ENCODE measurements at regions not wholly inside any gene's neighbourhood (a gene's known extent, or its start where the extent isn't known, plus 50 kb on each side); places are given as distances from the start of the nearest gene placed in this dataset.
"Not testable (repeated sequence)": the region's sequence is repeated elsewhere in the genome, so short reads cannot be mapped to it uniquely, and the experiment has no call there.

DNA sequence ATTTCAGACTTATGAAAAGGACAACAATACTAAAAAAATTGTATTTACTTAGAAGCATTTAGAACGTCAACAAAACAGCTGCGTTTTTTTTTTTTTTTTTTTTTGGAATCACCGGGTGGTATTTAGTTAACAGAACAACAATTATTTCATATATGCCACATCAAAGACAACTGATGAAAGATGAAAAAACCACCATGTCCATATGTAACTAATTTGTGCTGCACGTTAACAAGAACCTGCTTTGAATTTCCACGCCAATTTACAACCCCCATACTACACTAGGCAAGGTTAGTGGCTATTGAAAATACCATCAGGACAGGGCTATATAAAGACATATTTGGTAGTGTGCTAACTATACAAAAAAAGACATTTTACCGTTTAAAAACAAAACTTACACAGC is 189.3 kb upstream of the ROBO1 start:
- TF ChIP-seq CTCF (IDR thresholded peaks at IDR 0.05) = no peak
- TF ChIP-seq ZFX (IDR thresholded peaks at IDR 0.05; ENCODE audit: borderline replicate concordance) = no peak
- H3K27ac ChIP-seq = no peak overlapping the region

DNA sequence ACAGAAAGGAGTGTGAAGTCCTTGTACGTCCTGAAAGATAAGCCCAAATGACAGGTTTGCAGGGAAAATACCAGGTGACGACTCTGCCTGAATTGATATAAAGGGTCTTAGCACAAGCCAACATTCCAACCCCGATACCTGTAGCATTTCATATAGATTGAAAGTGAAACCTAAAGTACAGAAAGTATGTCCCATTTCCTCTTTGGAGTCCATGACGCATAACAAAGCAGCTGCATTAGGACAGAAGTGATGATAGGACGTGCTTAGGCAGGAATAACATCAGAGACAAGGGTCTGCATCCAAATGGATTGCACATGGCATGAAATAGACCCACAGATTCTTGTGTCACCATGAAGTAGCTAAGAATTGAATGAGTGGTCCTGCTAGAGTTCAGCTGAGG is 187.0 kb upstream of the ROBO1 start:
- H3K27ac ChIP-seq = no peak overlapping the region
- no peak for TF ChIP-seq CTCF (IDR thresholded peaks at IDR 0.05)
- TF ChIP-seq ZFX (IDR thresholded peaks at IDR 0.05; ENCODE audit: borderline replicate concordance) = no peak

GRCh38 chr3:79953591-79954101 is 185.8 kb upstream of the ROBO1 start:
- no peak for TF ChIP-seq CTCF (IDR thresholded peaks at IDR 0.05)
- TF ChIP-seq ZFX (IDR thresholded peaks at IDR 0.05; ENCODE audit: borderline replicate concordance) = no peak
- H3K27ac ChIP-seq = no peak overlapping the region

- H3K27ac ChIP-seq = not testable (repeated sequence)
Observed at GRCh38 chr3:79951426-79951825, 183.6 kb upstream of the ROBO1 start.

DNA sequence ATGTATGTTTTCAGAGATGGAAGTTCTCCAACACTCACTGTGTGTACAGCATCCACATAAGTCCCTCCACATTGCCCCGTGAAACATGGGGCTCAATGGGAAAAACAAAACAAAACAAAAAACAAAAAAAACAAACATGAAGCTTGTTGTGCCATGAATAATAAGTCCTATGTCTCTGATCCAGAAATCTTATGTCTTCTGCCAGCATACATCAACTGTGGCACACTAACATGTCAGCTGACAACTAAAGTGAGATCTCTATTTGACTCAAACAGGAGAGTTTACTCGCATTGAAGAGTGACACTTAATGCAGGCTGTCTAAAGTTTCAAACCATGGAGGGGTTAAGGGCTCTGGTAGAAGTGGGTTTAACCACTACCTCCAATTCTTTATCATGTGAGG is 180.2 kb upstream of the ROBO1 start:
- TF ChIP-seq CTCF (IDR thresholded peaks at IDR 0.05) = no peak
- TF ChIP-seq ZFX (IDR thresholded peaks at IDR 0.05; ENCODE audit: borderline replicate concordance) = no peak
- H3K27ac ChIP-seq = no peak overlapping the region

GRCh38 chr3:79947469-79947868 is 179.7 kb upstream of the ROBO1 start:
- TF ChIP-seq ZFX (IDR thresholded peaks at IDR 0.05; ENCODE audit: borderline replicate concordance) (no peak), CTCF (IDR thresholded peaks at IDR 0.05) (no peak)
- H3K27ac ChIP-seq = no peak overlapping the region

DNA sequence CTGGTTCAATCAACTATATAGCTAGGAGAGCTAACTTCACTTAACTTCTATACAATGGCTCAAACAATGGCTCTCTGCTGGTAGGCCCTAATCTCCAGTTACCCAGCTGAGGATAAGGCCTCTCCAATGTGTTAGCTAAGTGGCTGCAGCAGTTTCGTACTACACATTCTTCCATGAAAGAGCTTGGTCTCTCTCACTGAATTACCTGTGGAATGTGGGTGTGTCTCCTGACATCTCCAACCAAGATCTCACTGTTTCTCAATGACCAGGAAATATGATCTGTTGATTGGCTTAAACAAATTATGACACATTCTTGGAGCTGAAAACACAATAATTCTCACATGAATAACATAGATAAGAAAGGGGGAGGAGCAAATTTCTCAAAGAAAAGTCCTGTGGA is 169.8 kb upstream of the ROBO1 start:
- H3K27ac ChIP-seq = no peak overlapping the region
- TF ChIP-seq ZFX (IDR thresholded peaks at IDR 0.05; ENCODE audit: borderline replicate concordance) = no peak
- no peak for TF ChIP-seq CTCF (IDR thresholded peaks at IDR 0.05)

DNA sequence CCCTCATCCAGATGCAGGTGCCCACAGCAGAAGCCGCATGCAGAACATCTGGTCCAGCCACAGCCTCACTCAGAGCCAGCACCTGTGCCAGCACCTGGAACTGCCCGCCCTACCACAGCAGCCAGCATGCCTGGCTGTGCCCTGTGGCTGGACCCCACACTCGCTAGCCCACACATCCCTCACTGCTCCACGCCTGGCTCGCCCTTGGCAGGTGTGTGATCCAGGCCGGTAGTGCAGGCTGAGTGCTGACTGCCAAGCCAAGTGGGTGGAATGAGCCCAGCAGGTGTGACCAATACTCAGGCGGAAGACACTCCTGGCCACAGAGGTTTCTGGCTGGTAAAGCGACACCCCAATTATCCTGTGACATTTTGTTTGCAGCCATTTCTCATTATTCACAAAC is 162.4 kb upstream of the ROBO1 start:
- H3K27ac ChIP-seq = no peak overlapping the region
- no peak for TF ChIP-seq CTCF (IDR thresholded peaks at IDR 0.05)
- TF ChIP-seq ZFX (IDR thresholded peaks at IDR 0.05; ENCODE audit: borderline replicate concordance) = no peak

Data from 22Rv1 (cell line).